Adrenal gland (tissue), 9 donors: ENCODE measurements at regions not wholly inside any gene's neighbourhood (a gene's known extent, or its start where the extent isn't known, plus 50 kb on each side); places are given as distances from the start of the nearest gene placed in this dataset.

Source experiments
- DNase-seq, 7 donors: peaks; one replicate each; pipeline ENCODE4 v3.0.0-alpha.2; 2019 to 2020
- H3K27ac ChIP-seq, 5 donors: fragments of 200-600 bp; sonication (generic) in 4 of 5; 1 replicate in 3 of 5; 2 replicates in 2 of 5; pipeline versions ENCODE4 v1.5.1 to v1.8.0; 2016 to 2020; ENCODE audit warnings: mild to moderate bottlenecking in 1 of 5
- H3K27me3 ChIP-seq: fragments of 200-600 bp; 2 replicates; pipeline ENCODE4 v1.8.0; 2021
- H3K36me3 ChIP-seq, 2 donors: fragments of 200-600 bp; replicated peaks in 1 of 2; 1 replicate in 1 of 2; 2 replicates in 1 of 2; pipeline versions ENCODE4 v1.5.1 to v1.8.0; 2018 to 2022
- H3K4me1 ChIP-seq, 2 donors: fragments of 200-600 bp; replicated peaks in 1 of 2; 1 replicate in 1 of 2; 2 replicates in 1 of 2; pipeline versions ENCODE4 v1.5.1 to v1.8.0; 2018 to 2021
- H3K4me3 ChIP-seq, 4 donors: fragments of 200-600 bp; sonication (generic) in 3 of 4; one replicate each; pipeline ENCODE4 v1.5.1; 2016 to 2018
- H3K9me3 ChIP-seq, 3 donors: fragments of 200-600 bp; sonication (generic) in 1 of 3; replicated peaks in 1 of 3; 1 replicate in 2 of 3; 2 replicates in 1 of 3; pipeline versions ENCODE4 v1.5.1 to v1.8.0; 2016 to 2021
- POLR2A ChIP-seq, 2 donors: fragments of 450-650 bp; IDR thresholded peaks; one replicate each; pipeline ENCODE4 v1.6.1; 2017; ENCODE audit warnings: antibody characterized with exemption in 2 of 2, mild to moderate bottlenecking in 2 of 2, moderate library complexity in 1 of 2
- WGBS, 4 donors: extraction: QIAGEN DNeasy Blood & Tissue Kit in 2 of 4; methylation state at CpG; one replicate each; pipeline versions ENCODE4 v1.1.5 to v1.1.7; 2013 to 2017; 5-methylcytosine and 5-hydroxymethylcytosine counted together
- intact Hi-C, 2 donors: fragments of 100-400 bp; cut with DNase I; formaldehyde crosslinking; loops; one replicate each; pipeline versions ENCODE4 v1.14.1 to v1.15.0; 2022 to 2023
- TF ChIP-seq, protein P1 (sequence below), 6 experiments: fragments of 450-650 bp in 4 of 6; fragments of 200-600 bp in 2 of 6; sonication (generic) in 1 of 6; IDR thresholded peaks; 1 replicate in 5 of 6; 2 replicates in 1 of 6; pipeline versions ENCODE4 v1.5.1 to v1.8.0; 2016 to 2021; ENCODE audit warnings: antibody characterized with exemption in 6 of 6, mild to moderate bottlenecking in 2 of 6, moderate library complexity in 1 of 6
- donor health status: healthy with polysubstance abuse.
- donor health status: Bipolar disorder and iron deficiency.
- donor health status: DM: yes; HTN: yes; CAD: no.
- donor health status: DM: no; HTN: no; CAD: no.
- donor health status: DM: no; HTN: no; CAD: no.

DNA sequence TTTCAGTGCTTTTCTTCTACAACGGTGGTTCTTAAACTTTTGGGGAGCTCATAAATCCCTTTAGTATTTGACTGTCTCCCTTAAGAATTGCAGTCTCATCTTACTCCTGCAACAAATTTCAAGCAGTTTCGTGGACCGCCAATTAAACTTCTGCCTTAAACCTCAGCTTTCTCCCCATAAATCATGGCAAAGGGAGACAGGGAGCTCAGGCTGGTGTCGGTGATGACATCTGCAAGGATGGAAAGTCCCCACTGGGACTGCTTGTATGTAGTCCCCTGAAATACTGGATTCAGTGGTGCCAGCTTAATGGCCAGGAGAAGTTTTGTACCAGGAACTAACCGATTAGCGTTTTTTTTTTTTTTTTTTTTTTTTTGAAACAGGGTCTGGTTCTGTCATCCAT is 148.7 kb upstream of the ITGA6 start:
- Histone ChIP-seq H3K4me3 (no peak overlapping the region), H3K27me3 (no peaks in the 10 kb centered on the region), H3K27ac (no peak overlapping the region), H3K4me1 (no peaks in the 10 kb centered on the region), H3K36me3 (no peaks in the 10 kb centered on the region), H3K9me3 (no peaks in the 10 kb centered on the region)
- no peak for TF ChIP-seq POLR2A (IDR thresholded peaks at IDR 0.05)
- TF ChIP-seq, protein P1, sequence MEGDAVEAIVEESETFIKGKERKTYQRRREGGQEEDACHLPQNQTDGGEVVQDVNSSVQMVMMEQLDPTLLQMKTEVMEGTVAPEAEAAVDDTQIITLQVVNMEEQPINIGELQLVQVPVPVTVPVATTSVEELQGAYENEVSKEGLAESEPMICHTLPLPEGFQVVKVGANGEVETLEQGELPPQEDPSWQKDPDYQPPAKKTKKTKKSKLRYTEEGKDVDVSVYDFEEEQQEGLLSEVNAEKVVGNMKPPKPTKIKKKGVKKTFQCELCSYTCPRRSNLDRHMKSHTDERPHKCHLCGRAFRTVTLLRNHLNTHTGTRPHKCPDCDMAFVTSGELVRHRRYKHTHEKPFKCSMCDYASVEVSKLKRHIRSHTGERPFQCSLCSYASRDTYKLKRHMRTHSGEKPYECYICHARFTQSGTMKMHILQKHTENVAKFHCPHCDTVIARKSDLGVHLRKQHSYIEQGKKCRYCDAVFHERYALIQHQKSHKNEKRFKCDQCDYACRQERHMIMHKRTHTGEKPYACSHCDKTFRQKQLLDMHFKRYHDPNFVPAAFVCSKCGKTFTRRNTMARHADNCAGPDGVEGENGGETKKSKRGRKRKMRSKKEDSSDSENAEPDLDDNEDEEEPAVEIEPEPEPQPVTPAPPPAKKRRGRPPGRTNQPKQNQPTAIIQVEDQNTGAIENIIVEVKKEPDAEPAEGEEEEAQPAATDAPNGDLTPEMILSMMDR (IDR thresholded peaks at IDR 0.05) = no peak
- WGBS, 4 donors = 58 to 67% (median 60%) methylated on average over 6 of the region's 6 CpGs
- intact Hi-C loops = no loop called here
- no peak for DNase-seq

- no peaks in the 10 kb centered on the region for H3K36me3 ChIP-seq
- no peaks in the 10 kb centered on the region for H3K9me3 ChIP-seq
- TF ChIP-seq, protein P1 (IDR thresholded peaks at IDR 0.05) = no peak
- TF ChIP-seq POLR2A (IDR thresholded peaks at IDR 0.05) = no peak
- H3K27ac ChIP-seq = no peak overlapping the region
- intact Hi-C loops = no loop called here
- no peaks in the 10 kb centered on the region for H3K4me1 ChIP-seq
- no peaks in the 10 kb centered on the region for H3K27me3 ChIP-seq
- no peak for DNase-seq
- 76 to 85% (median 80%) methylated on average over 5 of the region's 5 CpGs for WGBS, 4 donors
- no peak overlapping the region for H3K4me3 ChIP-seq
Observed at GRCh38 chr2:172279214-172279613, 148.2 kb upstream of the ITGA6 start.

DNA sequence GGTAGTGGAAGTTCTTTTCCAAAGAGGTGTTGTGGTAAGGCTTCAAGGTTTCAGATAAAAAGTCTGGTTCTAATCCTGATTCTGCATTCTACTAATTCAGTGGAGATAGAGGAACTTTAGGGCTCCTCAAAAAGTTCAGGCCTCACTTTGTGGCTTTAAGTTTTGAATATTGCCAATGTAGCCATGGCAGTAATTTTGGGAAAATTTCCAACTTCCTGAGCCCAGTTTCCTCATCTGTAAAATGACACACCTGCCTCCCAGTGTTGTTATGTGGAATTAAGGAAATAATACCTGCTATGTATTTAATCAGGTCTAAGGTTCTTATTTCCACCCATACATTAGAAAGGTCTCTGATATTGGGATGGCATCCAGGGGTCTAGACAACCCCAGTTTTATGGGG is 147.6 kb upstream of the ITGA6 start:
- no peak overlapping the region for H3K4me3 ChIP-seq
- DNase-seq = no peak
- no peaks in the 10 kb centered on the region for H3K36me3 ChIP-seq
- no peaks in the 10 kb centered on the region for H3K9me3 ChIP-seq
- no peaks in the 10 kb centered on the region for H3K27me3 ChIP-seq
- intact Hi-C loops = no loop called here
- peaks cover 0 to 5% of the 10 kb centered on the region in 2 donors for H3K4me1 ChIP-seq
- TF ChIP-seq, protein P1 (IDR thresholded peaks at IDR 0.05) = no peak
- no peak for TF ChIP-seq POLR2A (IDR thresholded peaks at IDR 0.05)
- H3K27ac ChIP-seq = no peak overlapping the region

DNA sequence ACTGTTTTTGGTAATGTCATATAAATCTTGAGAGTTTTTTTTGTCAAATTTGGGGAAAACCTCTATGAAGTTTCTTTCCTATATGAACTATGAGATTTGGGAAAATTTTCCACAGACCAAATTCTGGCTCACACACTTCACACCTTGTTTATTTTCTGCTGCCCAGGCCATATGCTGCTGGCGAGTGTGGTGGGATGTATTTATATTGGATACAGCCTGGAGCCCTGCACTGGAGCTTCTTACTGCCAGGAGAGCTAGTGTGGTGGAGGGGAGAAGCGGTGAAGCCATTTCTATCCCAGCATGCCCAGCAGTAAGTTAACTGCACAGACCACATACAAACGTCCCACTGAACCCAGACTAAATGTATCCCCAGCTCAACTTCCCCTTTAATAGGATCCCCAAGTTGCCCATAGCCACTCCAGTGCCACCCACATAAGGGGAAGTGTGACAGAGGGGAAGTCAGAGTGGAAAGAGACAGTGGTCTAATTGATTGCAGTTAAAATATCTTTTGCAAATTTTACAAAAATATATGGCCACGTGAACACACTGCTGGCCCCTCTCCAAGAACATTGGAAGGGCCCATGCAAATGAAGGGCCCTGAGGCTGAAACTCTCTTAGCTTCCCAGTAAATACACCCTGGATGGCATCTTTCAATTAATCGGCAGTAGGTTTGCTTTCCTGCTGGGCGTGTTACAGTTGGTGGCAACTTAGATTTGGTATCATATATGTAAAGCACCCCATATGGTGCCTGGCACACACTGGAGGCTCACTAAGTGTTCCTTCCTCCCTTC is 146.6 kb upstream of the ITGA6 start:
- intact Hi-C loops = no loop called here
- Histone ChIP-seq H3K4me1 (peaks cover 0 to 12% of the 10 kb centered on the region in 2 donors), H3K9me3 (no peaks in the 10 kb centered on the region), H3K4me3 (no peak overlapping the region), H3K36me3 (no peaks in the 10 kb centered on the region), H3K27me3 (no peaks in the 10 kb centered on the region), H3K27ac (no peak overlapping the region)
- TF ChIP-seq, protein P1 (IDR thresholded peaks at IDR 0.05) = no peak
- TF ChIP-seq POLR2A (IDR thresholded peaks at IDR 0.05) = no peak
- DNase-seq = peak in 6 of 7 donors; percentile 29 to 65 (median 44)
- WGBS, 4 donors = 55 to 67% (median 60%) methylated on average over 6 of the region's 6 CpGs
